ENCODE measurements at regions not wholly inside any gene's neighbourhood (a gene's known extent, or its start where the extent isn't known, plus 50 kb on each side); places are given as distances from the start of the nearest gene placed in this dataset.

DNA sequence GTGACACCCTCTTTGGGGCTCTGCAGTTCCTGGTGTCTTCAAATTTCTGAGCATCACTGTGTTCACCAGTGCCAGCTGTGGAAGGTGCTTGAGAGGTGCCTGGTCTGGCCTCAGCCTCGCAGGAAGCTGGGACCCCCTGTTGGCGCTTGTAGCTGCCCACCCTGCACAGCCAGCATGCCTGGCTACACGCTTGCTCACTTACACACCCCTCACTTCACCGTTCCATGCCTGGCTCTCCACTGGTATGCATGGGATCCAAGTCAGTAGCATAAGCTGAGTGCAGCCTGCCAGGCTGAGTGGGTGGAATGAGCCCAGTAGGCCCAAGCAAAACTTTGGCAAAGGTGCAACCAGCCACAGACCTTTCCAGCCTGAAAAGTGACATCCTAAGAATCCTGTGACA, 801.4 kb upstream of the PTPRD start:
- no peak for TF ChIP-seq CTCF (IDR thresholded peaks at IDR 0.05)

DNA sequence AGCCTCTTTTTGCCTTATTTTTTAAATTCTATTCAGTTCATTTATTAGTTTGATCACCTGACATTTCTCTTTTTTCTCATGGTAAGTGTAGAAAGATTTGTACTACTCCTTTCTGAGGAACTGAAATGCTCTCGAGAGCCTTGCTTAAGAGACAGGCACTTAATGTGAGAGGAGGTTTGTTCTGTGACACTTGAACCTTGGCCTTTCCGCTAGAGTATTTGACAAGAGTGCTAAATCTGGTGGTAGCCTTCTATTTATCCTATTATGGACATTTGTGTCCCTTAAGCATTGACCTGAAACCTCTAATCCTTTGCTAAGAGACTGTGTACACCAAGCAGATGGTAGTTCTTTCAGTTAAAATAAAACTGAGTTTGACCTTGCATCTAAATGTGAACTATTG, 805.0 kb upstream of the PTPRD start:
- no peak for TF ChIP-seq CTCF (IDR thresholded peaks at IDR 0.05)

DNA sequence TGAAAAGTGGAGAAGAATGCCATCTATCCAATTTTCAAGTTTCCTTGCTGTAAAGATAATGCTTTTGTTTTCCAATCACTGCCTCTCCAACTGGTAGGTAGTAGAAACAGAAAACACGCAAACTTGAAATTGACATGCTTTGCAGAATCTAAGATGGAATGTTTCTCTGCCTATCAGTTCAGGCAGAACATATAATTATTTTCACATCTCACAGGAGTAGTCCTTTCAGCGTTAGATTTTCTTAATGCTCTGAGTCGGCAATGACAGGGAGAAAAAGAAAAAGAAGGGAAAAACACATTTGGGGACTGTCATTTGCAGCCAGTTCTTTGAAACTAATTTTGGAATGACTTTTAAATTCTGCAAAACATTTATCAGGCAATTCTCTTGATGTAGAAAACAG, 818.7 kb upstream of the PTPRD start:
- no peak for TF ChIP-seq CTCF (IDR thresholded peaks at IDR 0.05)

DNA sequence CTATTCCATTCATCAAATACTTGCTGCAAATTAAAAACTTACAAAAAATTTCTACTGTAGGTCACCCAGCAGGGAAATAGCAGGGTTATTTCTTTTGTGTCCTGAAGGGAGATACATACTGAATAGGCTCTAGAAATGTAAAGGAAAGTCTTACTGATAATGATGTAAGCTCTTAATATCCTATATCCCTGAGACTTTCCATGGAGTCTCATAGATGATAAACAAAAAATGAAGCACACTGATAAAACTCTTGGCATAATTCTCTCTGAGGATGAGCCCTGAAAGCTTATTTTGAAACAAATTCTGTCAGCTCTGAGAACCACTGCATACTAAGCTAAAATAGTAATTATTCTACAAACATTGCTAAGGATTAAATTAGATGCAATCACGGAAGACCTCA, 819.6 kb upstream of the PTPRD start:
- TF ChIP-seq CTCF (IDR thresholded peaks at IDR 0.05) = no peak

- TF ChIP-seq CTCF (IDR thresholded peaks at IDR 0.05) = no peak
These were observed 830.8 kb upstream of the PTPRD start for GRCh38 chr9:11443631-11444030.

- no peak for TF ChIP-seq CTCF (IDR thresholded peaks at IDR 0.05)
These were observed 845.3 kb upstream of the PTPRD start for GRCh38 chr9:11457825-11458790.

DNA sequence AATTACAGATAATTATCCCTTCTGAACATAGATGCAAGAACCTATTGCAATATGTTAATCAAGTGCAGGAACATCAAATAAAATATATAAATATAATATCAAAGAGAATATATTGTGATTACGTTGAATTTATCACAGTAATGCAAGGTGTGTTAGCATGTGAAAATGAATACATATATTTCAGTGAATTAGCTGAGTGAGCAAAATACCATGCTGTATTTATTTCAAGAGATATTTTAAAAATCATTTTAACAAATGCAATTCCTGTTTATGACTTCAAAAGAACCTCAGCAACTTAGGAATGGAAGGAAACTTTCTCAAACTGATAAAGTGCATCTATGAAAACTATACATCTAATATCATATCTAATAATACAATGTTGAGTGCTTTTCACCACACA, 856.9 kb upstream of the PTPRD start:
- no peak for TF ChIP-seq CTCF (IDR thresholded peaks at IDR 0.05)
